SU-DHL-6 (cell line): ENCODE measurements at regions not wholly inside any gene's neighbourhood (a gene's known extent, or its start where the extent isn't known, plus 50 kb on each side); places are given as distances from the start of the nearest gene placed in this dataset.

Experiments
- EZH2phosphoT487 ChIP-seq: fragments of 200-600 bp; sonication (generic), shearing (Covaris generic); conservative IDR thresholded peaks from 2 replicates; pipeline ENCODE4 v1.6.1; 2018; ENCODE audit warnings: mild to moderate bottlenecking, antibody characterized with exemption, low read length, moderate library complexity, mixed read lengths
- TF ChIP-seq, protein P1 (sequence below): fragments of 200-600 bp; sonication (generic); IDR thresholded peaks from one replicate; pipeline ENCODE4 v1.5.1; 2017; ENCODE audit warnings: antibody characterized with exemption, mild to moderate bottlenecking, low read length, moderate library complexity; ENCODE audit not compliant: insufficient read depth, poor library complexity, severe bottlenecking

GRCh38 chr14:85409481-85410210 lies 120.3 kb upstream of the FLRT2 start:
- TF ChIP-seq, protein P1, sequence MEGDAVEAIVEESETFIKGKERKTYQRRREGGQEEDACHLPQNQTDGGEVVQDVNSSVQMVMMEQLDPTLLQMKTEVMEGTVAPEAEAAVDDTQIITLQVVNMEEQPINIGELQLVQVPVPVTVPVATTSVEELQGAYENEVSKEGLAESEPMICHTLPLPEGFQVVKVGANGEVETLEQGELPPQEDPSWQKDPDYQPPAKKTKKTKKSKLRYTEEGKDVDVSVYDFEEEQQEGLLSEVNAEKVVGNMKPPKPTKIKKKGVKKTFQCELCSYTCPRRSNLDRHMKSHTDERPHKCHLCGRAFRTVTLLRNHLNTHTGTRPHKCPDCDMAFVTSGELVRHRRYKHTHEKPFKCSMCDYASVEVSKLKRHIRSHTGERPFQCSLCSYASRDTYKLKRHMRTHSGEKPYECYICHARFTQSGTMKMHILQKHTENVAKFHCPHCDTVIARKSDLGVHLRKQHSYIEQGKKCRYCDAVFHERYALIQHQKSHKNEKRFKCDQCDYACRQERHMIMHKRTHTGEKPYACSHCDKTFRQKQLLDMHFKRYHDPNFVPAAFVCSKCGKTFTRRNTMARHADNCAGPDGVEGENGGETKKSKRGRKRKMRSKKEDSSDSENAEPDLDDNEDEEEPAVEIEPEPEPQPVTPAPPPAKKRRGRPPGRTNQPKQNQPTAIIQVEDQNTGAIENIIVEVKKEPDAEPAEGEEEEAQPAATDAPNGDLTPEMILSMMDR: no peak
- TF ChIP-seq EZH2phosphoT487: no peak
